CD8-positive, alpha-beta memory T cell (primary cell): ENCODE measurements at regions not wholly inside any gene's neighbourhood (a gene's known extent, or its start where the extent isn't known, plus 50 kb on each side); places are given as distances from the start of the nearest gene placed in this dataset.

Experiments
- CTCF ChIA-PET: fragments of 350-600 bp; sonication (Branson Sonifier 250); formaldehyde crosslinking; loops from one replicate; lab custom pipeline; 2021; ENCODE audit warnings: antibody characterized with exemption; lab: Charles Lee
- POLR2A ChIA-PET: fragments of 350-600 bp; sonication (Branson Sonifier 250); formaldehyde crosslinking; loops from one replicate; lab custom pipeline; 2021; ENCODE audit warnings: antibody characterized with exemption; lab: Charles Lee
- DNase-seq, 5 donors: peaks; one replicate each; pipeline versions ENCODE4 v3.0.0 to v3.0.0-alpha.2; 2020 to 2022; ENCODE audit warnings: mixed read lengths in 1 of 5
- H3K27ac ChIP-seq: one replicate; pipeline ENCODE4 v1.7.0; 2013; ENCODE audit warnings: low read depth, mild to moderate bottlenecking, low read length, moderate library complexity
- H3K27me3 ChIP-seq: 2 replicates; pipeline ENCODE4 v1.7.0; 2013; ENCODE audit warnings: low read length, mild to moderate bottlenecking; ENCODE audit not compliant: insufficient read depth, poor library complexity, severe bottlenecking
- H3K36me3 ChIP-seq: 2 replicates; pipeline ENCODE4 v1.7.0; 2013; ENCODE audit warnings: mild to moderate bottlenecking, low read length, moderate library complexity; ENCODE audit not compliant: insufficient read depth
- H3K4me1 ChIP-seq: 2 replicates; pipeline ENCODE4 v1.7.0; 2013; ENCODE audit warnings: mild to moderate bottlenecking, low read length, moderate library complexity; ENCODE audit not compliant: insufficient read depth
- H3K4me3 ChIP-seq: 2 replicates; pipeline ENCODE4 v1.7.0; 2013; ENCODE audit warnings: mild to moderate bottlenecking, low read length
- H3K9me3 ChIP-seq: 2 replicates; pipeline ENCODE4 v1.7.0; 2013; ENCODE audit warnings: mild to moderate bottlenecking, low read length
- H3K27ac Mint-ChIP-seq, 8 donors: one replicate each; pipeline ENCODE4 v1.8.0; 2020 to 2021; ENCODE audit warnings: mixed read lengths in 8 of 8, mild to moderate bottlenecking in 6 of 8, inconsistent platforms in 3 of 8, moderate library complexity in 3 of 8
- H3K27me3 Mint-ChIP-seq, 2 donors: one replicate each; pipeline ENCODE4 v1.8.0; 2020 to 2021; ENCODE audit warnings: mixed read lengths in 2 of 2, mild to moderate bottlenecking in 1 of 2, moderate library complexity in 1 of 2
- H3K36me3 Mint-ChIP-seq, 3 donors: one replicate each; pipeline ENCODE4 v1.8.0; 2020 to 2021; ENCODE audit warnings: mixed read lengths in 3 of 3, inconsistent platforms in 1 of 3, mild to moderate bottlenecking in 1 of 3
- H3K4me1 Mint-ChIP-seq, 3 donors: one replicate each; pipeline ENCODE4 v1.8.0; 2020 to 2021; ENCODE audit warnings: mixed read lengths in 3 of 3, inconsistent platforms in 1 of 3, mild to moderate bottlenecking in 1 of 3
- H3K4me3 Mint-ChIP-seq, 7 donors: one replicate each; pipeline ENCODE4 v1.8.0; 2020 to 2021; ENCODE audit warnings: mixed read lengths in 7 of 7, mild to moderate bottlenecking in 6 of 7, moderate library complexity in 4 of 7, inconsistent platforms in 2 of 7
- H3K9me3 Mint-ChIP-seq, 5 donors: one replicate each; pipeline ENCODE4 v1.8.0; 2020 to 2022; ENCODE audit warnings: mixed read lengths in 5 of 5, mild to moderate bottlenecking in 3 of 5, moderate library complexity in 2 of 5, inconsistent platforms in 1 of 5

DNA sequence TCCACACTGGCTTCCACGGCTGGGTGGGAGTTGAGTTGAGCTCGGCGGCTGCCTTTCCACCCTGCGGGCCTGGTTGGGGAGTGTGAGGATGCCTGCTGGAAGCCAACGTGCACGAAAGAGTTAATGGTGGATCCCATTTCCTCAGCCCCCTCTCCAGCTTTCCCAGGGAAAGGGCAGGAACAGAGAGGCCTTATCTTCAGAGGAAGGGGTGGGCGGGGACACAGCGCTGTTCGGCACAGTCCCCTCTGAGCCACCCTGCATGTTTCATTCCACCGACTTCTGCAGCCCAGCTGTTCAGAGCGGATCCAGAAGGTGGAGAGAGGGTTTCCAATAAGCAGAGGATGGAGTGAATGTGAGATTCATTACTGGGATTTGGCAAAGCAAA is 295.3 kb downstream of the SEC14L1 start:
- CTCF ChIA-PET: interaction anchor here (0.6 to 2.4 kb wide), 8 partner anchors 9 to 105 kb away, joined by 3 to 13 read pairs (median 4); no protein-coding TSS in a partner anchor
- peak overlapping the region in 7 of 8 donors; percentile 29 to 90 (median 87) for H3K27ac Mint-ChIP-seq
- Histone ChIP-seq H3K27ac (no peak overlapping the region), H3K36me3 (no peaks in the 10 kb centered on the region), H3K4me3 (peak overlapping the region; percentile 63), H3K9me3 (no peaks in the 10 kb centered on the region), H3K4me1 (peaks cover 99% of the 10 kb centered on the region), H3K27me3 (no peaks in the 10 kb centered on the region)
- no peaks in the 10 kb centered on the region for H3K27me3 Mint-ChIP-seq
- H3K9me3 Mint-ChIP-seq: no peaks in the 10 kb centered on the region
- peaks cover 80 to 100% (median 90%) of the 10 kb centered on the region in 3 donors for H3K4me1 Mint-ChIP-seq
- POLR2A ChIA-PET: interaction anchor here (0.7 to 2.6 kb wide), 3 partner anchors 9 to 10 kb away, joined by 3 to 8 read pairs (median 5); no protein-coding TSS in a partner anchor
- H3K36me3 Mint-ChIP-seq: peaks cover 0 to 20% (median 0%) of the 10 kb centered on the region in 3 donors
- H3K4me3 Mint-ChIP-seq: peak overlapping the region; percentile 13 to 89 (median 85)
- DNase-seq: no peak

DNA sequence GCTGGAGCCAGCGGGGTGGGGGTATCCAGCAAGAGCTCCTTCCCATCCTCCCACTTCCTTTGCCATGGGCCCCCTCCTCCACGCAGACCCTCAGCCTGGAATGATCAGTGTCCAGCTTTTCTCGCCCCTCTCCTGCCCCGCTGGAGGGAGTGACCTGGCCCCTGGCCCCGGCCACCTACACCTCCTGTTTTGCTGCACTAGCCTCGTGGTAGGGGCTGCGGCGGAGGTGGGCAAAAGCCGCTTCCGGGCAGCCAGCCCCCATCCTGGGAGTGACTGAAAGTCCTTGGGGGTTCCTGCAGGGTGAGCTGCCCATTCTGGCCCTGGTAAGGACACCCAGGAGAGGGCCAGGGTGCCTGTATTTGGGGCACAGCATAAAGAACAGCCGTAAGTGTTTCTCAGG is 295.7 kb downstream of the SEC14L1 start:
- ChIA-PET CTCF (interaction anchor here (0.6 to 2.4 kb wide), 6 partner anchors 9 to 105 kb away, joined by 3 to 13 read pairs (median 4); no protein-coding TSS in a partner anchor), POLR2A (interaction anchor here (0.7 to 2.6 kb wide), 3 partner anchors 8 to 10 kb away, joined by 3 to 8 read pairs (median 5); no protein-coding TSS in a partner anchor)
- no peaks in the 10 kb centered on the region for H3K27me3 Mint-ChIP-seq
- peak overlapping the region; percentile 63 for H3K4me3 ChIP-seq
- H3K4me1 ChIP-seq: peaks cover 99% of the 10 kb centered on the region
- H3K4me3 Mint-ChIP-seq: peak overlapping the region in 6 of 7 donors; percentile 46 to 64 (median 50)
- H3K36me3 Mint-ChIP-seq: peaks cover 0 to 20% (median 0%) of the 10 kb centered on the region in 3 donors
- no peaks in the 10 kb centered on the region for H3K27me3 ChIP-seq
- no peaks in the 10 kb centered on the region for H3K9me3 Mint-ChIP-seq
- peak overlapping the region; percentile 79 to 89 (median 83) for H3K27ac Mint-ChIP-seq
- H3K4me1 Mint-ChIP-seq: peaks cover 81 to 100% (median 90%) of the 10 kb centered on the region in 3 donors
- no peaks in the 10 kb centered on the region for H3K36me3 ChIP-seq
- H3K27ac ChIP-seq: no peak overlapping the region
- H3K9me3 ChIP-seq: no peaks in the 10 kb centered on the region
- no peak for DNase-seq

GRCh38 chr17:77437017-77437416 is 296.2 kb downstream of the SEC14L1 start:
- Mint-ChIP-seq H3K4me3 (peak overlapping the region; percentile 23 to 64 (median 46)), H3K27ac (peak overlapping the region; percentile 79 to 88 (median 82)), H3K4me1 (peaks cover 83 to 100% (median 90%) of the 10 kb centered on the region in 3 donors), H3K27me3 (no peaks in the 10 kb centered on the region), H3K9me3 (no peaks in the 10 kb centered on the region), H3K36me3 (peaks cover 0 to 18% (median 0%) of the 10 kb centered on the region in 3 donors)
- DNase-seq: peak in 1 of 5 donors; percentile 45
- Histone ChIP-seq H3K4me1 (peaks cover 99% of the 10 kb centered on the region), H3K27ac (no peak overlapping the region), H3K27me3 (no peaks in the 10 kb centered on the region), H3K36me3 (no peaks in the 10 kb centered on the region), H3K4me3 (peak overlapping the region; percentile 63), H3K9me3 (no peaks in the 10 kb centered on the region)
- ChIA-PET POLR2A (interaction anchor here (2.6 kb wide), 1 partner anchor 9 kb away, joined by 8 read pairs; no protein-coding TSS in a partner anchor), CTCF (interaction anchor here (1.1 to 1.3 kb wide), 2 partner anchors 16 to 17 kb away, joined by 3 read pairs; no protein-coding TSS in a partner anchor)

GRCh38 chr17:77437747-77438146 is 297.0 kb downstream of the SEC14L1 start:
- Mint-ChIP-seq H3K9me3 (no peaks in the 10 kb centered on the region), H3K36me3 (peaks cover 0 to 12% (median 0%) of the 10 kb centered on the region in 3 donors), H3K4me1 (peaks cover 84 to 100% (median 91%) of the 10 kb centered on the region in 3 donors), H3K4me3 (peak overlapping the region in 3 of 7 donors; percentile 27 to 71 (median 43)), H3K27ac (peak overlapping the region in 6 of 8 donors; percentile 26 to 99 (median 82)), H3K27me3 (no peaks in the 10 kb centered on the region)
- no peaks in the 10 kb centered on the region for H3K36me3 ChIP-seq
- peaks cover 99% of the 10 kb centered on the region for H3K4me1 ChIP-seq
- H3K27me3 ChIP-seq: no peaks in the 10 kb centered on the region
- H3K4me3 ChIP-seq: no peak overlapping the region
- H3K27ac ChIP-seq: no peak overlapping the region
- ChIA-PET POLR2A (interaction anchor here (0.5 to 0.9 kb wide), 2 partner anchors 14 to 46 kb away, joined by 4 to 8 read pairs; no protein-coding TSS in a partner anchor), CTCF (interaction anchor here (2.0 to 2.3 kb wide), 2 partner anchors 8 to 37 kb away, joined by 5 to 17 read pairs; no protein-coding TSS in a partner anchor)
- H3K9me3 ChIP-seq: no peaks in the 10 kb centered on the region
- no peak for DNase-seq

GRCh38 chr17:77438241-77439188 is 297.7 kb downstream of the SEC14L1 start:
- Histone ChIP-seq H3K4me3 (peak overlapping the region; percentile 25), H3K27me3 (no peaks in the 10 kb centered on the region), H3K27ac (no peak overlapping the region), H3K9me3 (no peaks in the 10 kb centered on the region), H3K36me3 (no peaks in the 10 kb centered on the region), H3K4me1 (peaks cover 99% of the 10 kb centered on the region)
- Mint-ChIP-seq H3K36me3 (peaks cover 0 to 12% (median 0%) of the 10 kb centered on the region in 3 donors), H3K9me3 (no peaks in the 10 kb centered on the region), H3K4me3 (peak overlapping the region; percentile 36 to 79 (median 71)), H3K4me1 (peaks cover 92 to 100% (median 98%) of the 10 kb centered on the region in 3 donors), H3K27ac (peak overlapping the region; percentile 87 to 100 (median 98)), H3K27me3 (no peaks in the 10 kb centered on the region)
- CTCF ChIA-PET: interaction anchor here (0.8 to 2.3 kb wide), 4 partner anchors 8 to 49 kb away, joined by 3 to 17 read pairs (median 4); no protein-coding TSS in a partner anchor
- POLR2A ChIA-PET: interaction anchor here (0.5 to 1.2 kb wide), 4 partner anchors 13 to 47 kb away, joined by 4 to 8 read pairs (median 4); no protein-coding TSS in a partner anchor
- DNase-seq: no peak

DNA sequence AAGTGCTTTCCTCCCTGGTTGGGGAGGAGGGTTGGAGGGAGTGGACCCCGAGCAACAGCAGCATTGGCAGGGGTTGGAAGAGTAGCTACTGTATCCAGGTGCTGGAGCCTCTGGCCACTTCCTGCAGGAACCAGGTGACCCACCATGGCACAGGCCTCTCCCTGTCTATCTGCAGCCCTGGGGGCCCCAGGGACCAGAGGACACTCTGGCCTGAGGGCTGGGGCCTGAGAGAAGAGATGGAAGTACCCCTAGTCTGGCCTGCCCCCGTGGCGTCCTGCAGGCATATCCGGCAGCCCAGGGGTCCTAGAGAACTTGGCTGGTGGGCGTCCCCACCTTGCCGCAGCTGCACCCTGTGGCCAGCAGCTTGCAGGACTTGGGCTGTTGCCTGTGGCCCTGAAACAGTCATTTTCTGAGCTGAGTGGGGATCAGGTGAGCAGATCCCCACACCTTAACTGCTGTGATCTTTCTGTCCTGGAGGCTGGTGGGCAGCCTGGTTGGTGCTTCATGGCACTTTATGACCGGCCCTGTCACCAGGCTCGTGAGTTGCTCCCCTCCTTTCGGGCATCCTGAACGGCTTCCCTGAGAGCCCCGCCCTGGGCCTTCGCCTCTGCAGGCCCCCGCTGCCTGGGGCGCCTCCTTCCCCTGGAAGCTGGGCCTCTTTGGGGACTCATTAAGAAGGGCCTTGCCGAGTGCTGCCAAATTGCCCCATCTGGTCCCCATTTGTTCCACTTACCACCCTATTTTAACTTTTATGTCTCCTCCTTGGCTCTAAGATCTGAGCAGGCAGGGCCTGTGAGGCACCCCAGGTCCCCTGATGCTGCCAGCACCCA is 298.6 kb downstream of the SEC14L1 start:
- ChIA-PET POLR2A (interaction anchor here (0.5 to 2.3 kb wide), 4 partner anchors 10 to 701 kb away, joined by 3 to 11 read pairs (median 4); no protein-coding TSS in a partner anchor), CTCF (interaction anchor here (0.8 to 2.6 kb wide), 8 partner anchors 9 to 55 kb away, joined by 3 to 17 read pairs (median 9); no protein-coding TSS in a partner anchor)
- Histone ChIP-seq H3K27ac (peak overlapping the region; percentile 29), H3K9me3 (no peaks in the 10 kb centered on the region), H3K4me3 (peak overlapping the region; percentile 25), H3K27me3 (no peaks in the 10 kb centered on the region), H3K36me3 (no peaks in the 10 kb centered on the region), H3K4me1 (peaks cover 100% of the 10 kb centered on the region)
- H3K4me3 Mint-ChIP-seq: peak overlapping the region; percentile 60 to 88 (median 74)
- no peaks in the 10 kb centered on the region for H3K27me3 Mint-ChIP-seq
- H3K9me3 Mint-ChIP-seq: no peaks in the 10 kb centered on the region
- H3K36me3 Mint-ChIP-seq: peaks cover 0 to 10% (median 0%) of the 10 kb centered on the region in 3 donors
- no peak for DNase-seq
- peak overlapping the region; percentile 87 to 100 (median 98) for H3K27ac Mint-ChIP-seq
- H3K4me1 Mint-ChIP-seq: peaks cover 94 to 100% (median 100%) of the 10 kb centered on the region in 3 donors
